Neural progenitor cell (in vitro differentiated cells): ENCODE measurements at regions not wholly inside any gene's neighbourhood (a gene's known extent, or its start where the extent isn't known, plus 50 kb on each side); places are given as distances from the start of the nearest gene placed in this dataset.

Source experiments
- DNase-seq: peaks from one replicate; pipeline ENCODE4 v3.0.0-alpha.2; 2016; ENCODE audit warnings: low spot score
- H2AFZ ChIP-seq: fragments of 200-600 bp; sonication (generic); replicated peaks from 2 replicates; pipeline ENCODE4 v1.6.1; 2016; ENCODE audit warnings: antibody characterized with exemption
- H3F3A ChIP-seq: fragments of 200-600 bp; sonication (generic); 2 replicates; pipeline ENCODE4 v1.6.1; 2016; ENCODE audit warnings: antibody characterized with exemption, low read depth
- H3K27ac ChIP-seq: fragments of 200-600 bp; sonication (generic); 2 replicates; pipeline ENCODE4 v1.5.1; 2016; ENCODE audit warnings: mild to moderate bottlenecking
- H3K27me3 ChIP-seq: fragments of 200-600 bp; sonication (generic); 2 replicates; pipeline ENCODE4 v1.6.1; 2016; ENCODE audit warnings: mild to moderate bottlenecking, moderate library complexity
- H3K36me3 ChIP-seq: fragments of 200-600 bp; sonication (generic); 2 replicates; pipeline ENCODE4 v1.5.1; 2016
- H3K4me1 ChIP-seq: fragments of 200-600 bp; sonication (generic); 2 replicates; pipeline ENCODE4 v1.6.1; 2016; ENCODE audit warnings: mixed run types
- H3K4me2 ChIP-seq: fragments of 200-600 bp; sonication (generic); 2 replicates; pipeline ENCODE4 v1.6.1; 2016
- H3K4me3 ChIP-seq: fragments of 200-600 bp; sonication (generic); 2 replicates; pipeline ENCODE4 v1.5.1; 2016
- H3K79me2 ChIP-seq: fragments of 200-600 bp; sonication (generic); 2 replicates; pipeline ENCODE4 v1.6.1; 2016; ENCODE audit warnings: low read depth
- H3K9ac ChIP-seq: fragments of 200-600 bp; sonication (generic); 2 replicates; pipeline ENCODE4 v1.6.1; 2016
- H3K9me3 ChIP-seq: fragments of 200-600 bp; sonication (generic); 2 replicates; pipeline ENCODE4 v1.5.1; 2016; ENCODE audit warnings: low read depth
- H4K20me1 ChIP-seq: fragments of 200-600 bp; sonication (generic); 2 replicates; pipeline ENCODE4 v1.6.1; 2016; ENCODE audit warnings: low read depth
- H3K27ac Mint-ChIP-seq: 3 replicates; pipeline ENCODE4 v1.8.0; 2021; ENCODE audit warnings: mixed read lengths
- H3K27me3 Mint-ChIP-seq: 2 replicates; pipeline ENCODE4 v1.8.0; 2022; ENCODE audit warnings: low read depth, mild to moderate bottlenecking, inconsistent platforms, moderate library complexity, mixed read lengths; ENCODE audit not compliant: insufficient read depth
- H3K36me3 Mint-ChIP-seq: 3 replicates; pipeline ENCODE4 v1.8.0; 2021; ENCODE audit warnings: mixed read lengths
- H3K4me1 Mint-ChIP-seq: 3 replicates; pipeline ENCODE4 v1.8.0; 2021; ENCODE audit warnings: mixed read lengths
- H3K4me3 Mint-ChIP-seq: 3 replicates; pipeline ENCODE4 v1.8.0; 2021; ENCODE audit warnings: mild to moderate bottlenecking, moderate library complexity, mixed read lengths
- H3K9me3 Mint-ChIP-seq: 3 replicates; pipeline ENCODE4 v1.8.0; 2020; ENCODE audit warnings: mixed read lengths
- EZH2 ChIP-seq: fragments of 200-600 bp; sonication (generic); IDR thresholded peaks from 2 replicates; pipeline ENCODE4 v1.6.1; 2017; ENCODE audit warnings: antibody characterized with exemption, mild to moderate bottlenecking, moderate library complexity
- EZH2phosphoT487 ChIP-seq: fragments of 200-600 bp; sonication (generic); IDR thresholded peaks from 2 replicates; pipeline ENCODE4 v1.6.1; 2017; ENCODE audit warnings: antibody characterized with exemption
- TF ChIP-seq, protein P1 (sequence below): fragments of 200-600 bp; sonication (generic); IDR thresholded peaks from 2 replicates; pipeline ENCODE4 v1.5.1; 2017; ENCODE audit warnings: antibody characterized with exemption, mild to moderate bottlenecking

GRCh38 chr20:59421089-59421488 is 120.7 kb downstream of the EDN3 start:
- Histone ChIP-seq H2AFZ (no peak overlapping the region), H3K9me3 (no peaks in the 10 kb centered on the region), H3K9ac (no peak overlapping the region), H3K36me3 (no peaks in the 10 kb centered on the region), H4K20me1 (no peaks in the 10 kb centered on the region), H3K27ac (no peak overlapping the region), H3F3A (no peaks in the 10 kb centered on the region), H3K4me2 (no peak overlapping the region), H3K27me3 (no peaks in the 10 kb centered on the region), H3K4me3 (no peak overlapping the region), H3K79me2 (no peaks in the 10 kb centered on the region), H3K4me1 (peaks cover 7% of the 10 kb centered on the region)
- H3K4me3 Mint-ChIP-seq: no peak overlapping the region
- H3K9me3 Mint-ChIP-seq: no peaks in the 10 kb centered on the region
- H3K27ac Mint-ChIP-seq: no peak overlapping the region
- TF ChIP-seq, protein P1, sequence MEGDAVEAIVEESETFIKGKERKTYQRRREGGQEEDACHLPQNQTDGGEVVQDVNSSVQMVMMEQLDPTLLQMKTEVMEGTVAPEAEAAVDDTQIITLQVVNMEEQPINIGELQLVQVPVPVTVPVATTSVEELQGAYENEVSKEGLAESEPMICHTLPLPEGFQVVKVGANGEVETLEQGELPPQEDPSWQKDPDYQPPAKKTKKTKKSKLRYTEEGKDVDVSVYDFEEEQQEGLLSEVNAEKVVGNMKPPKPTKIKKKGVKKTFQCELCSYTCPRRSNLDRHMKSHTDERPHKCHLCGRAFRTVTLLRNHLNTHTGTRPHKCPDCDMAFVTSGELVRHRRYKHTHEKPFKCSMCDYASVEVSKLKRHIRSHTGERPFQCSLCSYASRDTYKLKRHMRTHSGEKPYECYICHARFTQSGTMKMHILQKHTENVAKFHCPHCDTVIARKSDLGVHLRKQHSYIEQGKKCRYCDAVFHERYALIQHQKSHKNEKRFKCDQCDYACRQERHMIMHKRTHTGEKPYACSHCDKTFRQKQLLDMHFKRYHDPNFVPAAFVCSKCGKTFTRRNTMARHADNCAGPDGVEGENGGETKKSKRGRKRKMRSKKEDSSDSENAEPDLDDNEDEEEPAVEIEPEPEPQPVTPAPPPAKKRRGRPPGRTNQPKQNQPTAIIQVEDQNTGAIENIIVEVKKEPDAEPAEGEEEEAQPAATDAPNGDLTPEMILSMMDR: no peak
- TF ChIP-seq EZH2: no peak
- no peak for TF ChIP-seq EZH2phosphoT487
- DNase-seq: no peak
- no peaks in the 10 kb centered on the region for H3K4me1 Mint-ChIP-seq
- no peaks in the 10 kb centered on the region for H3K36me3 Mint-ChIP-seq
- H3K27me3 Mint-ChIP-seq: peaks cover 3% of the 10 kb centered on the region

- no peak overlapping the region for H3K4me3 Mint-ChIP-seq
Observed at GRCh38 chr20:59421920-59422637, 121.7 kb downstream of the EDN3 start.

DNA sequence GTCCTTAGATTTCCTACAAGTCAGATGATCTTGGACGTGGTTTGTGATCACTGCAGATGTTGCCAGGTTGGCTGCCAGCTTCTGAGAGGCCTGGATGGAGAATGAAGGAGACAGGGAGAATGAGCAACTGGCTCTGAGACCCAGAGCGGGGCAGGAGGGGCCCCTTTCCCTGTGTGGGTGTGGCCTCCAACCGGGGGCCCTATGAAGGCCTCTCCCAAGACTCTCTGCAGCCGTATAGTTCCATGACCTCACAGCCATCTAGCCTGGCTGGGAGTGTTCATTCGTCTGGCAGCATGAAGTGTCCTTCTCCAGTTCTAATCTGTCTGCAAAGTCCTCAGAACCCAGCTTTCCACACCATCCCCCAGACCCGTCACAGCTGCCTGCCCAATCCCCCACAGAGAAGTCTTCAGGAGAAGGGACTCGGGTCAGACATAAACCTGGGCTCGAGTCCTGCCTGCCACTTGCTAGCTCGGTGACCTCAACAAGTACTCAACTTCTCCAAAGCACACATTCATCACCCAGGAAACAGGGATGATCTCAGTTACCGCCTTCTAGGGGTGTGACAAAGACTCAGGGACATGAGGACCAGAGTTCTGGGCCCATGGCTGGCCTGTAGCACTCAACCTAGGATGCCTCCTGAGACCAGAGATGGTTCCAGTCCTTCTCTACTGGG is 122.6 kb downstream of the EDN3 start:
- DNase-seq: no peak
- H3K4me3 Mint-ChIP-seq: no peak overlapping the region
- H3K36me3 Mint-ChIP-seq: no peaks in the 10 kb centered on the region
- no peaks in the 10 kb centered on the region for H3F3A ChIP-seq
- H4K20me1 ChIP-seq: no peaks in the 10 kb centered on the region
- H3K27me3 Mint-ChIP-seq: peaks cover 4% of the 10 kb centered on the region
- no peaks in the 10 kb centered on the region for H3K27me3 ChIP-seq
- H3K9ac ChIP-seq: no peak overlapping the region
- no peak overlapping the region for H3K4me2 ChIP-seq
- peaks cover 7% of the 10 kb centered on the region for H3K4me1 ChIP-seq
- no peaks in the 10 kb centered on the region for H3K36me3 ChIP-seq
- H3K4me1 Mint-ChIP-seq: no peaks in the 10 kb centered on the region
- TF ChIP-seq EZH2 (no peak), EZH2phosphoT487 (no peak)
- TF ChIP-seq, protein P1: no peak
- H3K79me2 ChIP-seq: no peaks in the 10 kb centered on the region
- no peak overlapping the region for H2AFZ ChIP-seq
- H3K9me3 ChIP-seq: no peaks in the 10 kb centered on the region
- peaks cover under 1% of the 10 kb centered on the region for H3K9me3 Mint-ChIP-seq
- H3K27ac Mint-ChIP-seq: no peak overlapping the region
- H3K27ac ChIP-seq: no peak overlapping the region
- no peak overlapping the region for H3K4me3 ChIP-seq

More at GRCh38 chr20:59421920-59422637, 121.7 kb downstream of the EDN3 start:
- no peak for TF ChIP-seq EZH2
- TF ChIP-seq, protein P1: no peak
- no peak for TF ChIP-seq EZH2phosphoT487
- no peaks in the 10 kb centered on the region for H4K20me1 ChIP-seq
- Mint-ChIP-seq H3K36me3 (no peaks in the 10 kb centered on the region), H3K4me1 (no peaks in the 10 kb centered on the region), H3K9me3 (no peaks in the 10 kb centered on the region), H3K27me3 (peaks cover 3% of the 10 kb centered on the region), H3K27ac (no peak overlapping the region)
- peaks cover 7% of the 10 kb centered on the region for H3K4me1 ChIP-seq
- no peak overlapping the region for H3K4me2 ChIP-seq
- H2AFZ ChIP-seq: no peak overlapping the region
- H3K79me2 ChIP-seq: no peaks in the 10 kb centered on the region
- H3K4me3 ChIP-seq: no peak overlapping the region
- H3K27ac ChIP-seq: no peak overlapping the region
- no peaks in the 10 kb centered on the region for H3F3A ChIP-seq
- no peak for DNase-seq
- H3K9ac ChIP-seq: no peak overlapping the region
- no peaks in the 10 kb centered on the region for H3K36me3 ChIP-seq
- H3K27me3 ChIP-seq: no peaks in the 10 kb centered on the region
- H3K9me3 ChIP-seq: no peaks in the 10 kb centered on the region
